ENCODE measurements at regions not wholly inside any gene's neighbourhood (a gene's known extent, or its start where the extent isn't known, plus 50 kb on each side); places are given as distances from the start of the nearest gene placed in this dataset.

- no peak for DNase-seq
Measured at GRCh38 chr11:15547685-15548084, 433.0 kb downstream of the INSC start.

GRCh38 chr11:15551901-15552851 is 437.5 kb downstream of the INSC start:
- no peak for DNase-seq

- DNase-seq: no peak
Measured at GRCh38 chr11:15555161-15555560, 440.4 kb downstream of the INSC start.

- DNase-seq: no peak
Measured at GRCh38 chr11:15557457-15558230, 442.9 kb downstream of the INSC start.

- DNase-seq: no peak
Measured at GRCh38 chr11:15558513-15559181, 443.9 kb downstream of the INSC start.

GRCh38 chr11:15560689-15561467 is 446.2 kb downstream of the INSC start:
- DNase-seq: no peak

- no peak for DNase-seq
Measured at GRCh38 chr11:15562230-15562629, 447.5 kb downstream of the INSC start.

- no peak for DNase-seq
Measured at GRCh38 chr11:15563054-15563453, 448.3 kb downstream of the INSC start.

- DNase-seq: no peak
Measured at GRCh38 chr11:15565880-15566279, 451.2 kb downstream of the INSC start.

GRCh38 chr11:15568440-15568839 is 453.7 kb downstream of the INSC start:
- DNase-seq: no peak

- DNase-seq: no peak
Measured at GRCh38 chr11:15569305-15570025, 454.7 kb downstream of the INSC start.

- no peak for DNase-seq
Measured at GRCh38 chr11:15575409-15575808, 460.7 kb downstream of the INSC start.

GRCh38 chr11:15576769-15577168 is 462.0 kb downstream of the INSC start:
- no peak for DNase-seq

GRCh38 chr11:15577519-15577918 is 462.8 kb downstream of the INSC start:
- DNase-seq: no peak

- no peak for DNase-seq
Measured at GRCh38 chr11:15579287-15580001, 464.7 kb downstream of the INSC start.

GRCh38 chr11:15580056-15580774 is 465.5 kb downstream of the INSC start:
- no peak for DNase-seq

- no peak for DNase-seq
Measured at GRCh38 chr11:15580775-15581095, 466.0 kb downstream of the INSC start.

GRCh38 chr11:15584158-15584557 is 469.4 kb downstream of the INSC start:
- no peak for DNase-seq

GRCh38 chr11:15585602-15586331 is 471.0 kb downstream of the INSC start:
- no peak for DNase-seq

Measured in NCI-H1048 (cell line).